ENCODE measurements at regions not wholly inside any gene's neighbourhood (a gene's known extent, or its start where the extent isn't known, plus 50 kb on each side); places are given as distances from the start of the nearest gene placed in this dataset.

DNA sequence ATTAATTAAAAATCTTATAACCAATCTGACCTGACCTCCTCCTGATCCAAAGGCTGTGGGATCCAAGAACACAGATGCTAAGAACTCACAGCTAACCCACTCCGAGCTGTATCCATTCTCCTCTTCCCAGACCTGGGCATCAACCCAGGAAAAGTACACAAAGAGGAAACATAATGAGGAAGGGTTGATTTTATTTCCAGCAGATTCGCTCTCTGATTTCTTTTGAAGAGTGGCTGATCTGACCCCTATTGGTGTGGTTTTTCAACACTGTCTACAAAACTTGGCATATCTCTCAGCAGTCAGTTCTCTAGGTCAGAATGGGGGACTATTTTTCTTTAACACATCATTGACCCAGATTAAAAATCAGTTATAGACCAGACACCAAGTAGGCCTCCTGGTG lies 201.9 kb upstream of the UBASH3B start:
- TF ChIP-seq CTCF (IDR thresholded peaks at IDR 0.05) (no peak), POLR2A (IDR thresholded peaks at IDR 0.05) (no peak), EP300 (IDR thresholded peaks at IDR 0.05) (no peak), POLR2AphosphoS5 (IDR thresholded peaks at IDR 0.05) (no peak)

Data from stomach (tissue), 4 donors.